Loucy (cell line): ENCODE measurements at regions not wholly inside any gene's neighbourhood (a gene's known extent, or its start where the extent isn't known, plus 50 kb on each side); places are given as distances from the start of the nearest gene placed in this dataset.

Source experiments
- H2AFZ ChIP-seq: fragments of 200-600 bp; sonication (generic); 2 replicates; pipeline ENCODE4 v1.6.0; 2016; ENCODE audit warnings: antibody characterized with exemption, mild to moderate bottlenecking, low read length, moderate library complexity
- H3F3A ChIP-seq: fragments of 200-600 bp; 2 replicates; pipeline ENCODE4 v1.6.0; 2016; ENCODE audit warnings: antibody characterized with exemption, low read depth, mild to moderate bottlenecking
- H3K27me3 ChIP-seq: fragments of 200-600 bp; sonication (generic); 2 replicates; pipeline ENCODE4 v1.6.1; 2014; ENCODE audit warnings: low read length, mild to moderate bottlenecking; ENCODE audit not compliant: insufficient read depth, poor library complexity, severe bottlenecking
- H3K36me3 ChIP-seq: fragments of 200-600 bp; sonication (generic); 2 replicates; pipeline ENCODE4 v1.6.1; 2016; ENCODE audit warnings: low read length; ENCODE audit not compliant: insufficient read depth
- H3K4me1 ChIP-seq: fragments of 200-600 bp; sonication (generic); 2 replicates; pipeline ENCODE4 v1.5.1; 2014; ENCODE audit warnings: low read length, mild to moderate bottlenecking; ENCODE audit not compliant: insufficient read depth, poor library complexity, severe bottlenecking
- H3K4me2 ChIP-seq: fragments of 200-600 bp; sonication (generic); 2 replicates; pipeline ENCODE4 v1.6.0; 2014; ENCODE audit warnings: antibody characterized with exemption, low read length, low read depth, mild to moderate bottlenecking; ENCODE audit not compliant: poor library complexity, severe bottlenecking
- H3K4me3 ChIP-seq: fragments of 200-600 bp; sonication (generic); 2 replicates; pipeline ENCODE4 v1.5.1; 2014; ENCODE audit warnings: low read length, mild to moderate bottlenecking, mixed read lengths; ENCODE audit not compliant: poor library complexity, severe bottlenecking
- H3K79me2 ChIP-seq: fragments of 200-600 bp; sonication (generic); 2 replicates; pipeline ENCODE4 v1.6.1; 2014; ENCODE audit warnings: low read length; ENCODE audit not compliant: insufficient read depth
- H3K9ac ChIP-seq: fragments of 200-600 bp; sonication (generic); 2 replicates; pipeline ENCODE4 v1.6.0; 2014; ENCODE audit warnings: mild to moderate bottlenecking, low read depth, low read length, moderate library complexity; ENCODE audit not compliant: poor library complexity, severe bottlenecking
- H3K9me2 ChIP-seq: fragments of 200-600 bp; sonication (generic); replicated peaks from 2 replicates; pipeline ENCODE4 v1.6.1; 2016; ENCODE audit warnings: low read depth, low read length, mixed read lengths
- H3K9me3 ChIP-seq: fragments of 200-600 bp; sonication (generic); 2 replicates; pipeline ENCODE4 v1.6.1; 2014; ENCODE audit warnings: mild to moderate bottlenecking, antibody characterized with exemption, low read length, low read depth; ENCODE audit not compliant: insufficient read depth
- H4K20me1 ChIP-seq: fragments of 200-600 bp; sonication (generic); 2 replicates; pipeline ENCODE4 v1.6.0; 2014; ENCODE audit warnings: antibody characterized with exemption, low read length, mild to moderate bottlenecking; ENCODE audit not compliant: insufficient read depth, poor library complexity, severe bottlenecking
- CTCF ChIP-seq: fragments of 200-600 bp; sonication (generic); conservative IDR thresholded peaks from 2 replicates; pipeline ENCODE4 v1.5.1; 2014; ENCODE audit warnings: mild to moderate bottlenecking, antibody characterized with exemption, low read length
- EZH2phosphoT487 ChIP-seq: fragments of 200-600 bp; IDR thresholded peaks from 2 replicates; pipeline ENCODE4 v1.6.1; 2018; ENCODE audit warnings: antibody characterized with exemption, mild to moderate bottlenecking, moderate library complexity, borderline replicate concordance

GRCh38 chr10:78954689-78955088 lies 114.1 kb upstream of the ZMIZ1 start:
- Histone ChIP-seq H3K9me3 (no peaks in the 10 kb centered on the region), H3K9me2 (no peaks in the 10 kb centered on the region), H3K4me2 (no peak overlapping the region), H3K4me1 (peaks cover 4% of the 10 kb centered on the region), H3K9ac (no peak overlapping the region), H3F3A (no peaks in the 10 kb centered on the region), H3K36me3 (no peaks in the 10 kb centered on the region), H3K27me3 (no peaks in the 10 kb centered on the region), H2AFZ (no peak overlapping the region), H3K4me3 (no peak overlapping the region), H3K79me2 (no peaks in the 10 kb centered on the region), H4K20me1 (no peaks in the 10 kb centered on the region)
- TF ChIP-seq EZH2phosphoT487 (no peak), CTCF (no peak)

GRCh38 chr10:78955206-78955605 lies 113.6 kb upstream of the ZMIZ1 start:
- H3K4me2 ChIP-seq = no peak overlapping the region
- no peaks in the 10 kb centered on the region for H3K27me3 ChIP-seq
- no peak overlapping the region for H3K4me3 ChIP-seq
- TF ChIP-seq EZH2phosphoT487 = no peak
- no peak for TF ChIP-seq CTCF
- H3K9ac ChIP-seq = no peak overlapping the region
- H2AFZ ChIP-seq = no peak overlapping the region
- peaks cover 4% of the 10 kb centered on the region for H3K4me1 ChIP-seq
- no peaks in the 10 kb centered on the region for H3K36me3 ChIP-seq
- no peaks in the 10 kb centered on the region for H3K9me3 ChIP-seq
- H3K79me2 ChIP-seq = no peaks in the 10 kb centered on the region
- no peaks in the 10 kb centered on the region for H3K9me2 ChIP-seq
- H4K20me1 ChIP-seq = no peaks in the 10 kb centered on the region
- H3F3A ChIP-seq = no peaks in the 10 kb centered on the region

GRCh38 chr10:78956391-78956790 lies 112.4 kb upstream of the ZMIZ1 start:
- no peaks in the 10 kb centered on the region for H3K36me3 ChIP-seq
- H3K9me3 ChIP-seq = no peaks in the 10 kb centered on the region
- H3F3A ChIP-seq = no peaks in the 10 kb centered on the region
- H3K79me2 ChIP-seq = no peaks in the 10 kb centered on the region
- H3K9ac ChIP-seq = no peak overlapping the region
- H3K9me2 ChIP-seq = no peaks in the 10 kb centered on the region
- no peak overlapping the region for H3K4me2 ChIP-seq
- no peak overlapping the region for H3K4me3 ChIP-seq
- no peak for TF ChIP-seq CTCF
- no peak for TF ChIP-seq EZH2phosphoT487
- H3K27me3 ChIP-seq = no peaks in the 10 kb centered on the region
- H4K20me1 ChIP-seq = no peaks in the 10 kb centered on the region
- H2AFZ ChIP-seq = no peak overlapping the region
- H3K4me1 ChIP-seq = peaks cover 4% of the 10 kb centered on the region
